IPS-20b (cell line): ENCODE measurements at regions not wholly inside any gene's neighbourhood (a gene's known extent, or its start where the extent isn't known, plus 50 kb on each side); places are given as distances from the start of the nearest gene placed in this dataset.
"Not testable (repeated sequence)": the region's sequence is repeated elsewhere in the genome, so short reads cannot be mapped to it uniquely, and the experiment has no call there.

ENCODE experiments used
- H3K27ac ChIP-seq: one replicate; pipeline ENCODE4 v1.5.1; 2013; ENCODE audit warnings: low read length
- H3K27me3 ChIP-seq: 2 replicates; pipeline ENCODE4 v1.6.1; 2013; ENCODE audit warnings: mild to moderate bottlenecking, low read length, inconsistent platforms; ENCODE audit not compliant: insufficient read depth
- H3K36me3 ChIP-seq: 2 replicates; pipeline ENCODE4 v1.6.1; 2013; ENCODE audit warnings: low read depth, mild to moderate bottlenecking, inconsistent platforms, low read length, moderate library complexity; ENCODE audit not compliant: insufficient read depth
- H3K4me1 ChIP-seq: 2 replicates; pipeline ENCODE4 v1.6.1; 2013; ENCODE audit warnings: mild to moderate bottlenecking, control low read depth, inconsistent platforms, low read length, moderate library complexity; ENCODE audit not compliant: insufficient read depth
- H3K4me3 ChIP-seq: 2 replicates; pipeline ENCODE4 v1.5.1; 2013; ENCODE audit warnings: mild to moderate bottlenecking, low read length, inconsistent platforms
- H3K9ac ChIP-seq: 2 replicates; pipeline ENCODE4 v1.6.1; 2013; ENCODE audit warnings: low read depth, mild to moderate bottlenecking, inconsistent platforms, low read length, moderate library complexity
- H3K9me3 ChIP-seq: 2 replicates; pipeline ENCODE4 v1.6.1; 2013; ENCODE audit warnings: mild to moderate bottlenecking, low read depth, low read length, inconsistent platforms; ENCODE audit not compliant: insufficient read depth

GRCh38 chrX:33906971-33907370 lies 225.1 kb downstream of the FAM47A start:
- no peaks in the 10 kb centered on the region for H3K36me3 ChIP-seq
- H3K4me3 ChIP-seq, result no peak overlapping the region
- no peaks in the 10 kb centered on the region; the same call in 1 of the 2 replicates for H3K9me3 ChIP-seq
- no peak overlapping the region for H3K27ac ChIP-seq
- H3K27me3 ChIP-seq, result no peaks in the 10 kb centered on the region
- no peak overlapping the region for H3K9ac ChIP-seq
- no peaks in the 10 kb centered on the region; the same call in 1 of the 2 replicates for H3K4me1 ChIP-seq

- no peaks in the 10 kb centered on the region for H3K9me3 ChIP-seq
- no peaks in the 10 kb centered on the region for H3K27me3 ChIP-seq
- no peaks in the 10 kb centered on the region for H3K36me3 ChIP-seq
- no peaks in the 10 kb centered on the region for H3K4me1 ChIP-seq
- no peak overlapping the region for H3K4me3 ChIP-seq
- no peak overlapping the region for H3K27ac ChIP-seq
- no peak overlapping the region for H3K9ac ChIP-seq
These were observed 239.4 kb downstream of the FAM47A start for GRCh38 chrX:33892670-33893069.

GRCh38 chrX:33855251-33855650 lies 276.9 kb downstream of the FAM47A start:
- H3K27me3 ChIP-seq, result no peaks in the 10 kb centered on the region
- H3K9ac ChIP-seq, result no peak overlapping the region
- no peaks in the 10 kb centered on the region for H3K36me3 ChIP-seq
- no peaks in the 10 kb centered on the region for H3K9me3 ChIP-seq
- no peak overlapping the region; the same call in 1 of the 2 replicates for H3K4me3 ChIP-seq
- H3K4me1 ChIP-seq, result peaks cover 4% of the 10 kb centered on the region; the same call in 1 of the 2 replicates
- H3K27ac ChIP-seq, result no peak overlapping the region

GRCh38 chrX:33852146-33852545 lies 280.0 kb downstream of the FAM47A start:
- not testable (repeated sequence) for H3K27ac ChIP-seq, H3K27me3 ChIP-seq, H3K9me3 ChIP-seq, H3K4me3 ChIP-seq, H3K36me3 ChIP-seq, H3K9ac ChIP-seq, H3K4me1 ChIP-seq

GRCh38 chrX:33840176-33840575 lies 291.9 kb downstream of the FAM47A start:
- Histone ChIP-seq H3K4me1 (no peaks in the 10 kb centered on the region), H3K9me3 (no peaks in the 10 kb centered on the region), H3K9ac (no peak overlapping the region), H3K36me3 (no peaks in the 10 kb centered on the region), H3K27me3 (no peaks in the 10 kb centered on the region), H3K4me3 (no peak overlapping the region), H3K27ac (no peak overlapping the region)

- no peak overlapping the region for H3K9ac ChIP-seq
- H3K27me3 ChIP-seq, result no peaks in the 10 kb centered on the region
- no peaks in the 10 kb centered on the region for H3K36me3 ChIP-seq
- H3K27ac ChIP-seq, result no peak overlapping the region
- no peaks in the 10 kb centered on the region for H3K4me1 ChIP-seq
- no peak overlapping the region for H3K4me3 ChIP-seq
- no peaks in the 10 kb centered on the region for H3K9me3 ChIP-seq
These were observed 300.9 kb downstream of the FAM47A start for GRCh38 chrX:33831211-33831610.

GRCh38 chrX:33817266-33817665 lies 314.8 kb downstream of the FAM47A start:
- Histone ChIP-seq H3K27me3 (no peaks in the 10 kb centered on the region), H3K36me3 (no peaks in the 10 kb centered on the region), H3K4me1 (no peaks in the 10 kb centered on the region), H3K27ac (no peak overlapping the region), H3K9me3 (no peaks in the 10 kb centered on the region), H3K4me3 (no peak overlapping the region), H3K9ac (no peak overlapping the region)

- Histone ChIP-seq H3K9ac (no peak overlapping the region), H3K27me3 (no peaks in the 10 kb centered on the region), H3K27ac (no peak overlapping the region), H3K4me3 (no peak overlapping the region), H3K4me1 (no peaks in the 10 kb centered on the region), H3K36me3 (no peaks in the 10 kb centered on the region), H3K9me3 (no peaks in the 10 kb centered on the region)
These were observed 323.5 kb downstream of the FAM47A start for GRCh38 chrX:33808636-33809035.

GRCh38 chrX:33784548-33784947 lies 347.6 kb downstream of the FAM47A start:
- H3K9me3 ChIP-seq, result no peaks in the 10 kb centered on the region
- H3K4me1 ChIP-seq, result no peaks in the 10 kb centered on the region

GRCh38 chrX:33741807-33742206 lies 390.3 kb downstream of the FAM47A start:
- Histone ChIP-seq H3K9me3 (no peaks in the 10 kb centered on the region), H3K27ac (no peak overlapping the region), H3K4me3 (no peak overlapping the region), H3K9ac (no peak overlapping the region), H3K27me3 (no peaks in the 10 kb centered on the region), H3K36me3 (no peaks in the 10 kb centered on the region), H3K4me1 (no peaks in the 10 kb centered on the region)

More at GRCh38 chrX:33784548-33784947, 347.6 kb downstream of the FAM47A start:
- Histone ChIP-seq H3K27ac (no peak overlapping the region), H3K4me3 (no peak overlapping the region), H3K9ac (no peak overlapping the region), H3K27me3 (no peaks in the 10 kb centered on the region), H3K36me3 (no peaks in the 10 kb centered on the region)

- H3K36me3 ChIP-seq, result no peaks in the 10 kb centered on the region
- no peaks in the 10 kb centered on the region for H3K4me1 ChIP-seq
- no peak overlapping the region for H3K27ac ChIP-seq
- no peak overlapping the region for H3K4me3 ChIP-seq
- no peaks in the 10 kb centered on the region for H3K9me3 ChIP-seq
- H3K9ac ChIP-seq, result no peak overlapping the region
- H3K27me3 ChIP-seq, result no peaks in the 10 kb centered on the region
These were observed 396.9 kb downstream of the FAM47A start for GRCh38 chrX:33735182-33735581.

GRCh38 chrX:33726281-33727160 lies 405.6 kb downstream of the FAM47A start:
- Histone ChIP-seq H3K9me3 (no peaks in the 10 kb centered on the region), H3K27me3 (peaks cover 21% of the 10 kb centered on the region), H3K27ac (no peak overlapping the region), H3K36me3 (no peaks in the 10 kb centered on the region), H3K9ac (no peak overlapping the region; the same call in 1 of the 2 replicates), H3K4me3 (peak overlapping the region; percentile 71), H3K4me1 (no peaks in the 10 kb centered on the region)
